HEK293T (cell line): ENCODE measurements at regions not wholly inside any gene's neighbourhood (a gene's known extent, or its start where the extent isn't known, plus 50 kb on each side); places are given as distances from the start of the nearest gene placed in this dataset.
A peak's percentile ranks its signal among the peaks of the same experiment; 100 is the strongest.

Source experiments
- ARNT ChIP-seq: fragments of 450-650 bp; IDR thresholded peaks from 2 replicates; pipeline ENCODE4 v1.6.1; 2017; ENCODE audit warnings: mild to moderate bottlenecking
- BHLHE40 ChIP-seq: fragments of 450-650 bp; IDR thresholded peaks from 2 replicates; pipeline ENCODE4 v1.6.1; 2016; ENCODE audit warnings: mild to moderate bottlenecking, moderate library complexity, borderline replicate concordance
- CTBP1 ChIP-seq: fragments of 450-650 bp; IDR thresholded peaks from 2 replicates; pipeline ENCODE4 v1.6.1; 2016; ENCODE audit warnings: borderline replicate concordance
- ELF4 ChIP-seq: fragments of 450-650 bp; IDR thresholded peaks from 2 replicates; pipeline ENCODE4 v1.6.1; 2017; ENCODE audit warnings: antibody characterized with exemption
- LEF1 ChIP-seq: fragments of 450-650 bp; IDR thresholded peaks from 2 replicates; pipeline ENCODE4 v1.6.1; 2017; ENCODE audit warnings: mild to moderate bottlenecking, borderline replicate concordance
- NFRKB ChIP-seq: fragments of 450-650 bp; IDR thresholded peaks from 2 replicates; pipeline ENCODE4 v1.6.1; 2016; ENCODE audit warnings: mild to moderate bottlenecking, moderate library complexity
- PKNOX1 ChIP-seq: fragments of 450-650 bp; IDR thresholded peaks from 2 replicates; pipeline ENCODE4 v1.6.1; 2016
- TARDBP ChIP-seq: fragments of 450-650 bp; IDR thresholded peaks from 2 replicates; pipeline ENCODE4 v1.6.1; 2016
- ZNF384 ChIP-seq: fragments of 450-650 bp; IDR thresholded peaks from 2 replicates; pipeline ENCODE4 v1.6.1; 2016

DNA sequence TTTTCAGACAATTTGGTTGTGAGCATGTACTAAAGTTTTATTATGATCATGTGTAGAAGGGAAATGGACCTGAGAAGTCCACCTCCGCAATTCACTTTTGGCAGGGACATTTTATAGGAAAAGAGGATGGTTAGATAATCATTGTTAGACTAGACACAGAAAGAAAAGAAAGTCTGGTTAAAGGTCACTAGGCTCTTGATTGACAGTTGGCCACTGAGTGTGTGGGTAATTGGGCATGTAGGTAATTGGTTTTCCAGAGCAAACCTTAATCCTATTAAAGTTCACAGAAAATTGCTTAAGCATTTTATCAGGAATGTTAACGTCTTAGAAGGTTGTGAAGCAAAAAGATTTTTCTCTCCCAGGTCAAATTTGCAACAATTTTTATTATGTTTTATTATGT, 158.5 kb upstream of the CLINT1 start:
- no peak for TF ChIP-seq NFRKB
- no peak for TF ChIP-seq BHLHE40
- TF ChIP-seq PKNOX1, result peak; percentile 27; the same call in 1 of the 2 replicates
- no peak for TF ChIP-seq LEF1
- TF ChIP-seq ARNT, result no peak
- no peak for TF ChIP-seq TARDBP
- TF ChIP-seq CTBP1, result no peak
- no peak for TF ChIP-seq ZNF384
- no peak for TF ChIP-seq ELF4
